A549 (cell line): ENCODE measurements at regions not wholly inside any gene's neighbourhood (a gene's known extent, or its start where the extent isn't known, plus 50 kb on each side); places are given as distances from the start of the nearest gene placed in this dataset.

Experiments
- BCL3 ChIP-seq: fragments of >200 bp; sonication (Bioruptor Twin); formaldehyde crosslinking; IDR thresholded peaks from 3 replicates; pipeline ENCODE4 v1.6.1; 2016
- BHLHE40 ChIP-seq: IDR thresholded peaks from 2 replicates; pipeline ENCODE4 v1.6.1; 2012; ENCODE audit warnings: low read depth, low read length, inconsistent platforms
- CTCF ChIP-seq: fragments of >200 bp; sonication (Bioruptor Twin); formaldehyde crosslinking; IDR thresholded peaks from 3 replicates; pipeline ENCODE4 v1.5.1; 2016
- EP300 ChIP-seq, 2 experiments: fragments of >200 bp; sonication (Bioruptor Twin); formaldehyde crosslinking; IDR thresholded peaks; 2 replicates in 1 of 2; 3 replicates in 1 of 2; pipeline ENCODE4 v1.6.1; 2016 to 2017
- HOXB5 ChIP-seq: fragments of 250-450 bp; sonication (Bioruptor Pico); IDR thresholded peaks from 2 replicates; pipeline ENCODE4 v1.5.0; 2020; ENCODE audit warnings: mild to moderate bottlenecking, moderate library complexity
- MYC ChIP-seq: IDR thresholded peaks from 2 replicates; pipeline ENCODE4 v1.6.1; 2012; ENCODE audit warnings: mild to moderate bottlenecking, inconsistent platforms, low read length, improper control_type of control experiment, borderline replicate concordance
- PHF8 ChIP-seq: fragments of 200-600 bp; sonication (generic); IDR thresholded peaks from 2 replicates; pipeline ENCODE4 v1.6.1; 2016; ENCODE audit warnings: low read depth, mild to moderate bottlenecking, antibody characterized with exemption, moderate library complexity, borderline replicate concordance
- POLR2A ChIP-seq: IDR thresholded peaks from 2 replicates; pipeline ENCODE4 v1.6.1; 2012; ENCODE audit warnings: mild to moderate bottlenecking, low read length
- REST ChIP-seq: fragments of 200-600 bp; sonication (generic); IDR thresholded peaks from 2 replicates; pipeline ENCODE4 v1.6.1; 2016; ENCODE audit warnings: antibody characterized with exemption, mild to moderate bottlenecking, moderate library complexity

DNA sequence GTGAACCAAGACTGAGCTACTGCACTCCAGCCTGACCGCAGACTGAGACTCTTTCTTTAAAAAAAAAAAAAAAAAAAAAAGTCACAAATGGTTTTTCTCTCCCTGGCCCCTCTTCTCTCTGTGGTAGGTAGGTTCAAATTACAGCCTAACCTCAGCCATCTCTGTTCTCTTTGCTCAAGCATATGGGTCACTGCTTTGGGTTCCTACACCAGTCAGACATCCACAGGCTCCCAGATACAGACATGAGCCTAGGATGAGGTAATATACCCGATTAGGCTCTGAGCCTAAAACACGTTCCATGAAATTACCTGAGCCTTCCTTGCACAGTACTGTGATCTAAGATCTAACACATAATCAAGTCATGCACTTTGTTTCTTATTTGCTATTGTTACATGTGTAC lies 90.5 kb upstream of the JAK1 start:
- TF ChIP-seq CTCF, result no peak
- no peak for TF ChIP-seq MYC
- no peak for TF ChIP-seq PHF8
- no peak for TF ChIP-seq HOXB5 (CRISPR knock-in tag)
- no peak for TF ChIP-seq BHLHE40
- no peak for TF ChIP-seq EP300 (IDR thresholded peaks at IDR 0.05)
- TF ChIP-seq REST, result no peak
- TF ChIP-seq BCL3, result no peak
- TF ChIP-seq POLR2A, result no peak
